Nephron progenitor cell (in vitro differentiated cells): ENCODE measurements at regions not wholly inside any gene's neighbourhood (a gene's known extent, or its start where the extent isn't known, plus 50 kb on each side); places are given as distances from the start of the nearest gene placed in this dataset.

Source experiments
- DNase-seq: peaks from one replicate; pipeline ENCODE4 v3.0.0; 2021
- H3K27ac Mint-ChIP-seq: 2 replicates; pipeline ENCODE4 v1.8.0; 2021; ENCODE audit warnings: mild to moderate bottlenecking, moderate library complexity, mixed read lengths
- H3K27me3 Mint-ChIP-seq: 2 replicates; pipeline ENCODE4 v1.8.0; 2021; ENCODE audit warnings: mild to moderate bottlenecking, low read depth, mixed read lengths; ENCODE audit not compliant: poor library complexity
- H3K36me3 Mint-ChIP-seq: 2 replicates; pipeline ENCODE4 v1.8.0; 2021; ENCODE audit warnings: low read depth, mixed read lengths
- H3K4me1 Mint-ChIP-seq: 2 replicates; pipeline ENCODE4 v1.8.0; 2021; ENCODE audit warnings: mixed read lengths
- H3K4me3 Mint-ChIP-seq: 2 replicates; pipeline ENCODE4 v1.8.0; 2021; ENCODE audit warnings: mild to moderate bottlenecking, moderate library complexity, mixed read lengths
- H3K9me3 Mint-ChIP-seq: 2 replicates; pipeline ENCODE4 v1.8.0; 2021; ENCODE audit warnings: mild to moderate bottlenecking, moderate library complexity, mixed read lengths
- TF ChIP-seq, protein P1 (sequence below): fragments of 200-600 bp; sonication (generic); IDR thresholded peaks from 2 replicates; pipeline ENCODE4 v1.5.0; 2021; ENCODE audit warnings: antibody characterized with exemption

DNA sequence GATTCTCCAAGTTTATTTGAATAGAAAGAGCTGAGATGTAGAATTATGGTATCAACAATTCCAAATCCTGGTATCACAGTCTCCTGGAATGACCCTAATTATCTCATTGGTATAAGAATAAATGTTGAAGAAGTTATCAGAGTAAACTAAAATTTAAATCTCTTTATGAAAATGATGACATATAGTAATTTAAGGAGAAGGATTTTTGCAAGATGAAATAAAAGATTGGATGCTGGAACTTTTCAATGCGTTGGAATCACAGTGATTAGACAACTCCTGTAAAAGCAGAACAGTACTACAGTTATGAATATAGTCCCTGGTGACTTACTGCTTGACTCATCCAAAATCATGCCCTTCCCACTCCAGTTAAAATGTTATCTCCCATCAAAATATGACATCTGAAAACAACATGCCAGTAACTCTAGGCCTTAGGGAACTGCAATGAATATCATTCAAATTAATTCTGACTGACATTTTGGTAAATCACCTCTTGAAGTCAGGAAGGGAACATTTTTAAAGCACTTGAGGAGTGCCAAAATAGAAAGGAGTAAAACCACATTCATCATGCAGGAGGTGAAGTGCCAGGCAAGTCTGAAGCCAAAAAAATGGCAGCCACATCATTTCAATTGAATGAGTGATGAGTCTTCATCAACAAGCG, 197.8 kb upstream of the PRKD1 start:
- H3K27ac Mint-ChIP-seq: no peak overlapping the region
- H3K36me3 Mint-ChIP-seq: no peaks in the 10 kb centered on the region
- H3K27me3 Mint-ChIP-seq: peaks cover 3% of the 10 kb centered on the region
- no peaks in the 10 kb centered on the region for H3K9me3 Mint-ChIP-seq
- no peak overlapping the region for H3K4me3 Mint-ChIP-seq
- H3K4me1 Mint-ChIP-seq: no peaks in the 10 kb centered on the region
- DNase-seq: no peak
- TF ChIP-seq, protein P1, sequence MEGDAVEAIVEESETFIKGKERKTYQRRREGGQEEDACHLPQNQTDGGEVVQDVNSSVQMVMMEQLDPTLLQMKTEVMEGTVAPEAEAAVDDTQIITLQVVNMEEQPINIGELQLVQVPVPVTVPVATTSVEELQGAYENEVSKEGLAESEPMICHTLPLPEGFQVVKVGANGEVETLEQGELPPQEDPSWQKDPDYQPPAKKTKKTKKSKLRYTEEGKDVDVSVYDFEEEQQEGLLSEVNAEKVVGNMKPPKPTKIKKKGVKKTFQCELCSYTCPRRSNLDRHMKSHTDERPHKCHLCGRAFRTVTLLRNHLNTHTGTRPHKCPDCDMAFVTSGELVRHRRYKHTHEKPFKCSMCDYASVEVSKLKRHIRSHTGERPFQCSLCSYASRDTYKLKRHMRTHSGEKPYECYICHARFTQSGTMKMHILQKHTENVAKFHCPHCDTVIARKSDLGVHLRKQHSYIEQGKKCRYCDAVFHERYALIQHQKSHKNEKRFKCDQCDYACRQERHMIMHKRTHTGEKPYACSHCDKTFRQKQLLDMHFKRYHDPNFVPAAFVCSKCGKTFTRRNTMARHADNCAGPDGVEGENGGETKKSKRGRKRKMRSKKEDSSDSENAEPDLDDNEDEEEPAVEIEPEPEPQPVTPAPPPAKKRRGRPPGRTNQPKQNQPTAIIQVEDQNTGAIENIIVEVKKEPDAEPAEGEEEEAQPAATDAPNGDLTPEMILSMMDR: no peak

GRCh38 chr14:30129807-30130206, 202.2 kb upstream of the PRKD1 start:
- no peak for DNase-seq
- H3K9me3 Mint-ChIP-seq: no peaks in the 10 kb centered on the region
- TF ChIP-seq, protein P1: no peak
- peaks cover 3% of the 10 kb centered on the region for H3K27me3 Mint-ChIP-seq
- no peak overlapping the region for H3K4me3 Mint-ChIP-seq
- H3K4me1 Mint-ChIP-seq: no peaks in the 10 kb centered on the region
- no peaks in the 10 kb centered on the region for H3K36me3 Mint-ChIP-seq
- no peak overlapping the region for H3K27ac Mint-ChIP-seq

DNA sequence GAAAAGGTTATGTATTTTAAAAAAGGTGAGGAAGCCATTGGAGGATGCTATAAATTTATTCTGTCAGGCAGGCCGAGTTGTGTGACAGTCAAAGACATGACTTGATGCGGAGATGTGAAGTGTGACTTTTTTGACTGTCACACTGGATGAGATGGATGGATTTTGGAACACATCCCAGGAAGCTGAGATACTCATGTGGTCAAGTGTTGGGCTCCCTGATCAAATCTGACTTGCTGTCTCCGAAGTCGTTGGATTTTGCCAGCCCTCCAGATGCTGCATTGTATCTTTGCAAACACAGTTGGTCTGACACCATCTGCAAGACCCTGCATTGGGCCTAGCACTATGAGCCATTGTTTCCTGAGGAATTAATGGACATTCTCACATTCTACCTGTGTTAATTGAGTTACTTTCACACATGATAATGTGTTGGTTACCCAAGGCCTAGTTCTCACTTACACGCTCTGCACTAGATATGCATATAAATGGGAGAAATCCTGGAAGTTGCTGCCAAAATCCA, 204.0 kb upstream of the PRKD1 start:
- no peaks in the 10 kb centered on the region for H3K4me1 Mint-ChIP-seq
- no peaks in the 10 kb centered on the region for H3K9me3 Mint-ChIP-seq
- no peak overlapping the region for H3K27ac Mint-ChIP-seq
- H3K36me3 Mint-ChIP-seq: no peaks in the 10 kb centered on the region
- DNase-seq: no peak
- peaks cover 2% of the 10 kb centered on the region for H3K27me3 Mint-ChIP-seq
- TF ChIP-seq, protein P1: no peak
- H3K4me3 Mint-ChIP-seq: no peak overlapping the region

DNA sequence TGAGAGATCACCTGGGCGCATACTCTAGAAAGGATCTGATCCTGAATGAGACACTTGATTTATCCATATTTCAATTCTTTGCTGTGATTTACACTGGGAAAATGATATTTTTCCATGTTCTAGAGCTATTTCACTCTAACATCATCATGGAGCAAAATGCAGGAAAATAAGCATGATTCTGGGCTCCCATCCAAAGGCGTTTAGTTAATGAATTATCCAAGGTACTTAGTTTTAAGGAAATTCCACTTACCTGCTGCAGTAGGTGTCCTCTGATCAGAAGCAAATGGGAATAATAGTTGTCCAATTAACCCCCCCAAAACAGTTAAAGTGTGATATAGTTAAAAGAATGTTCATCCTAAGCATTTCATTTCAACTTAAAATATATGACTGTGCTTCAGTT, 204.5 kb upstream of the PRKD1 start:
- H3K4me1 Mint-ChIP-seq: no peaks in the 10 kb centered on the region
- TF ChIP-seq, protein P1: no peak
- no peak for DNase-seq
- no peak overlapping the region for H3K27ac Mint-ChIP-seq
- H3K4me3 Mint-ChIP-seq: no peak overlapping the region
- H3K9me3 Mint-ChIP-seq: no peaks in the 10 kb centered on the region
- H3K36me3 Mint-ChIP-seq: no peaks in the 10 kb centered on the region
- H3K27me3 Mint-ChIP-seq: no peaks in the 10 kb centered on the region

- Mint-ChIP-seq H3K27me3 (peaks cover 3% of the 10 kb centered on the region), H3K36me3 (no peaks in the 10 kb centered on the region), H3K4me1 (no peaks in the 10 kb centered on the region), H3K4me3 (no peak overlapping the region), H3K27ac (no peak overlapping the region), H3K9me3 (no peaks in the 10 kb centered on the region)
- DNase-seq: no peak
- TF ChIP-seq, protein P1: no peak
Observed at GRCh38 chr14:30134936-30135335, 207.3 kb upstream of the PRKD1 start.

DNA sequence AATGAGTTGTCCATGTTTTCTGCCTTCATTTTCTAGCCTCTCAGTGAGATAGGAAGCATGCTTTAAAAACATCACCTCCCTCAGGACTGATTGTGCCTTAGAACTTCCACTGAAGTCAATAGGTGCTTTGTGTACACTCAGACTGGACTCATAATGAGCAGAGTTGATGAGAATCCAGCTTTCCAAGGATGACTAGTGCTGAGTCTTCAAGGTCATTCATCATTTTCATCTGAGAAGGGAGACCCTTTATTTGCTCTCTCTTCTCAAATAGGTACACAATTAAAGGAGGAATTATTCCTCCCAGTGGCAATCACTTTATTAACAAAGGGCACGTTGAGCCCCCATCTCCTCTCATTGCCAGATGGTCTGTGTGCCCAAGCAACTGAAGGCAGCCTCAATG, 210.9 kb upstream of the PRKD1 start:
- no peaks in the 10 kb centered on the region for H3K9me3 Mint-ChIP-seq
- no peaks in the 10 kb centered on the region for H3K4me1 Mint-ChIP-seq
- no peaks in the 10 kb centered on the region for H3K36me3 Mint-ChIP-seq
- no peak for DNase-seq
- peaks cover 6% of the 10 kb centered on the region for H3K27me3 Mint-ChIP-seq
- no peak overlapping the region for H3K4me3 Mint-ChIP-seq
- TF ChIP-seq, protein P1: no peak
- H3K27ac Mint-ChIP-seq: no peak overlapping the region
